ENCODE measurements at regions not wholly inside any gene's neighbourhood (a gene's known extent, or its start where the extent isn't known, plus 50 kb on each side); places are given as distances from the start of the nearest gene placed in this dataset.

- POLR2A ChIA-PET = no interaction called here
- CTCF ChIA-PET = interaction anchor here (1.1 kb wide), 1 partner anchor 29 kb away, joined by 3 read pairs; no protein-coding TSS in a partner anchor
Measured at GRCh38 chr1:61560385-61560784, 164.6 kb downstream of the TM2D1 start.

GRCh38 chr1:61556631-61557030 lies 168.3 kb downstream of the TM2D1 start:
- no peaks in the 10 kb centered on the region for H3F3A ChIP-seq (replicated peaks; ENCODE audit: insufficient read depth)
- no peak overlapping the region for H3K4me2 ChIP-seq
- H3K36me3 ChIP-seq (replicated peaks in 1 of 2; ENCODE audit: control insufficient read depth in 1 of 2, insufficient read depth in 2 of 2, low read length in 1 of 2) = no peaks in the 10 kb centered on the region
- no peaks in the 10 kb centered on the region for H4K20me1 ChIP-seq (ENCODE audit: insufficient read depth)
- H3K9me2 ChIP-seq = no peaks in the 10 kb centered on the region
- no peak overlapping the region for H3K4me3 ChIP-seq (ENCODE audit: low read depth in 2 of 2, low read length in 1 of 2)
- no peak overlapping the region for H3K9ac ChIP-seq
- H3K79me2 ChIP-seq (ENCODE audit: insufficient read depth) = no peaks in the 10 kb centered on the region
- H3K4me1 ChIP-seq (ENCODE audit: control insufficient read depth in 1 of 2, insufficient read depth in 2 of 2, low read depth in 1 of 2, low read length in 1 of 2) = no peaks in the 10 kb centered on the region
- no peak overlapping the region for H2AFZ ChIP-seq (ENCODE audit: low read depth)
- no peak for DNase-seq
- POLR2A ChIA-PET = no interaction called here
- H3K9me3 ChIP-seq = no peaks in the 10 kb centered on the region
- no peaks in the 10 kb centered on the region for H3K27me3 ChIP-seq (ENCODE audit: insufficient read depth)
- H3K27ac ChIP-seq (ENCODE audit: low read depth in 2 of 2, low read length in 1 of 2) = no peak overlapping the region
- CTCF ChIA-PET = no interaction called here
- 32% methylated on average over 3 of the region's 3 CpGs for WGBS (ENCODE audit: low lambda C conversion rate)
- no peak for TF ChIP-seq GABPA (IDR thresholded peaks at IDR 0.05; ENCODE audit: low read depth)
- TF ChIP-seq ELF1 (IDR thresholded peaks at IDR 0.05) = no peak
- TF ChIP-seq USF2 (IDR thresholded peaks at IDR 0.05; ENCODE audit: borderline replicate concordance, low read depth, low read length) = no peak
- no peak for TF ChIP-seq USF1 (IDR thresholded peaks at IDR 0.05; ENCODE audit: borderline replicate concordance, low read depth)
- TF ChIP-seq REST (IDR thresholded peaks at IDR 0.05; ENCODE audit: low read depth, low read length) = no peak
- no peak for TF ChIP-seq SMC3 (IDR thresholded peaks at IDR 0.05; ENCODE audit: low read depth, low read length)
- TF ChIP-seq EP300 (IDR thresholded peaks at IDR 0.05; ENCODE audit: borderline replicate concordance in 1 of 2, low read depth in 1 of 2, low read length in 1 of 2) = no peak
- no peak for TF ChIP-seq RFX5 (IDR thresholded peaks at IDR 0.05; ENCODE audit: low read length)
- TF ChIP-seq GATA2 (CRISPR knock-in tag; IDR thresholded peaks at IDR 0.05) = no peak
- no peak for TF ChIP-seq MXI1 (IDR thresholded peaks at IDR 0.05; ENCODE audit: low read depth, low read length)
- TF ChIP-seq NRF1 (IDR thresholded peaks at IDR 0.05; ENCODE audit: low read depth, low read length) = no peak
- TF ChIP-seq RAD21 (IDR thresholded peaks at IDR 0.05; ENCODE audit: low read length) = no peak
- TF ChIP-seq CTCF (IDR thresholded peaks at IDR 0.05) = no peak

More at GRCh38 chr1:61560385-61560784, 164.6 kb downstream of the TM2D1 start:
- H3K79me2 ChIP-seq (ENCODE audit: insufficient read depth) = no peaks in the 10 kb centered on the region
- no peaks in the 10 kb centered on the region for H3K36me3 ChIP-seq (replicated peaks in 1 of 2; ENCODE audit: control insufficient read depth in 1 of 2, insufficient read depth in 2 of 2, low read length in 1 of 2)
- WGBS (ENCODE audit: low lambda C conversion rate) = 9% methylated on average over 2 of the region's 2 CpGs
- no peak overlapping the region for H3K4me2 ChIP-seq
- DNase-seq = no peak
- no peaks in the 10 kb centered on the region for H3K4me1 ChIP-seq (ENCODE audit: control insufficient read depth in 1 of 2, insufficient read depth in 2 of 2, low read depth in 1 of 2, low read length in 1 of 2)
- H4K20me1 ChIP-seq (ENCODE audit: insufficient read depth) = no peaks in the 10 kb centered on the region
- no peaks in the 10 kb centered on the region for H3K27me3 ChIP-seq (ENCODE audit: insufficient read depth)
- H3K27ac ChIP-seq (ENCODE audit: low read depth in 2 of 2, low read length in 1 of 2) = no peak overlapping the region
- H3F3A ChIP-seq (replicated peaks; ENCODE audit: insufficient read depth) = no peaks in the 10 kb centered on the region
- H3K9ac ChIP-seq = no peak overlapping the region
- H3K9me3 ChIP-seq = no peaks in the 10 kb centered on the region
- H3K9me2 ChIP-seq = no peaks in the 10 kb centered on the region
- H3K4me3 ChIP-seq (ENCODE audit: low read depth in 2 of 2, low read length in 1 of 2) = no peak overlapping the region
- no peak for TF ChIP-seq FOXJ3 (CRISPR knock-in tag; IDR thresholded peaks at IDR 0.05)
- no peak for TF ChIP-seq POLR2AphosphoS5 (IDR thresholded peaks at IDR 0.05; ENCODE audit: low read depth, low read length)
- TF ChIP-seq EP300 (IDR thresholded peaks at IDR 0.05; ENCODE audit: borderline replicate concordance in 1 of 2, low read depth in 1 of 2, low read length in 1 of 2) = no peak
- no peak for TF ChIP-seq MEF2A (IDR thresholded peaks at IDR 0.05; ENCODE audit: borderline replicate concordance, low read depth)
- TF ChIP-seq IRF3 (IDR thresholded peaks at IDR 0.05; ENCODE audit: low read depth, low read length) = no peak
- no peak for TF ChIP-seq TEAD4 (IDR thresholded peaks at IDR 0.05; ENCODE audit: borderline replicate concordance, insufficient read depth)
- TF ChIP-seq RCOR1 (IDR thresholded peaks at IDR 0.05; ENCODE audit: low read length) = no peak
- H2AFZ ChIP-seq (ENCODE audit: low read depth) = no peak overlapping the region
